ENCODE measurements at regions not wholly inside any gene's neighbourhood (a gene's known extent, or its start where the extent isn't known, plus 50 kb on each side); places are given as distances from the start of the nearest gene placed in this dataset.

GRCh38 chr4:126027601-126028000 is 712.8 kb downstream of the FAT4 start:
- no peak for TF ChIP-seq GMEB2 (CRISPR knock-in tag; IDR thresholded peaks at IDR 0.05; ENCODE audit: low read depth)
- TF ChIP-seq ZBTB42 (CRISPR knock-in tag; IDR thresholded peaks at IDR 0.05), result no peak
- TF ChIP-seq CBX2 (IDR thresholded peaks at IDR 0.05; ENCODE audit: low read depth, low read length), result no peak
- no peak for TF ChIP-seq CBX2 (CRISPR knock-in tag; IDR thresholded peaks at IDR 0.05; ENCODE audit: low read depth)
- no peak for TF ChIP-seq NFRKB (IDR thresholded peaks at IDR 0.05)
- TF ChIP-seq CBFB (CRISPR knock-in tag; IDR thresholded peaks at IDR 0.05), result no peak
- no peak for TF ChIP-seq ZMAT3 (CRISPR knock-in tag; conservative IDR thresholded peaks at IDR 0.05)
